Muscle of arm (tissue), 1 donor: ENCODE measurements at regions not wholly inside any gene's neighbourhood (a gene's known extent, or its start where the extent isn't known, plus 50 kb on each side); places are given as distances from the start of the nearest gene placed in this dataset.

Experiments
- DNase-seq: peaks from one replicate; pipeline ENCODE4 v3.0.0-alpha.2; 2013

GRCh38 chr1:186557147-186557777 lies 96.3 kb upstream of the PDC start:
- DNase-seq = no peak

DNA sequence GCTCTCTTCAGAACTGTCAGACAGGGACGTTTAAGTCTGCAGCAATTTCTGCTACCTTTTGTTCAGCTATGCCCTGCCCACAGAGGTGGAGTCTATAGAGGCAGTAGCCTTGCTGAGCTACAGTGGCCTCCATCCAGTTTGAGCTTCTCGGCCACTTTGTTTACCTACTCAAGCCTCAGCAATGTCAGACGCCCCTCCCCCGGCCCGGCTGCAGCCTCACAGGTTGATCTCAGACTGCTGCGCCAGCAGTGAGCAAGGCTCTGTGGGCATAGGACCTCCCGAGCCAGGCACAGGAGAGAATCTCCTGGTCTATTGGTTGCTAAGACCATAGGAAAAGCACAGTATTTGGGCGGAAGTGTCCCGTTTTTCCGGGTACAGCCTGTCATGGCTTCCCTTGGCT lies 89.9 kb upstream of the PDC start:
- DNase-seq = no peak

- DNase-seq = no peak
These were observed 80.1 kb upstream of the PDC start for GRCh38 chr1:186541003-186541402.

DNA sequence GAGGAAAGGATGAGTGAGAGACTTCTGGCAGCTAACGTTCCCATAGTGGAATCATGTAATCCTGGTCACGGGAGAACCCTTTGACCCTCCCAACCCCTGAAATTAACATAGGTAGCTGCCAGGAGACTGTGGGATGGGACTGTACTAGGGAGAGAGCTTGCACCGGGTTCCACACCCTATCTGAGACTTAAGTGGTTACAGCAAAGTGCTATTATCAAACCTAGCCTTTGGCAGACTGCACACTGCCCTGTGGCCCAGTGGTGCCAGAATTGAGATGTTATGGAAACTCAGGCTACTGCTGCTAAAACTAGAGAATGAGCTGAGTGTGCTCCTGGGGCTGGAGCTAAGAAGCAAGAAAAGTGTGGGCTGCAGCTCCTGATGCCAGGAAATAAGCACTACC lies 79.6 kb upstream of the PDC start:
- DNase-seq = no peak

DNA sequence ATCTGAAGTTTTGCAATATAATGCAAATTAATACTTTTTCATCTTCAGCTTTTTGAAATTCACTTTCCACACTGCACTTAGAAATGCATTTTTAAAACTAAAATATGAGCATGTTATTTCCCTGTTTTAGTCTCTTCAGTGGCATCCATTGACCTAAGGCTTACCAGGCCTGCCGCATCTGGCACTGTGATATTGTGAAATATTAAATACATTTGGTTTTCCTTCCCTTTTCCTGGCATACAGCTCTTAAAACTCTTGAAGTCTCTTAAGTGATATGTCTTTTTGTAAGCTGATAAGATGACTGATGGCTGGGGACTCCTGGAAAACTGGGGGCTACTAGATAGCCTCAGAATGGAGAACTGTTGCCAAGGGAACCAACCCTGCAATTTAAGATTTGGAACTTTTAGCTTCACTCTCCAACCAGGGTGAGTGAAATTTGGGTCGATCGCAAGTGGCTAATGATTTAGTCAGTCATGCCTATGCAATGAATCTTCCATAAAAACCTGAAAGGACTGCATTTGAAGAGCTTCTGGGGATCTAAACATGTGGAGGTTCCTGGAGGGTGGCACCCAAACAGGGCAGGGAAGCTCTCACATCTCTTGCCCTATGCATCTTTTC lies 75.5 kb upstream of the PDC start:
- DNase-seq = no peak

GRCh38 chr1:186535388-186536133 lies 74.6 kb upstream of the PDC start:
- DNase-seq = peak; percentile 71

DNA sequence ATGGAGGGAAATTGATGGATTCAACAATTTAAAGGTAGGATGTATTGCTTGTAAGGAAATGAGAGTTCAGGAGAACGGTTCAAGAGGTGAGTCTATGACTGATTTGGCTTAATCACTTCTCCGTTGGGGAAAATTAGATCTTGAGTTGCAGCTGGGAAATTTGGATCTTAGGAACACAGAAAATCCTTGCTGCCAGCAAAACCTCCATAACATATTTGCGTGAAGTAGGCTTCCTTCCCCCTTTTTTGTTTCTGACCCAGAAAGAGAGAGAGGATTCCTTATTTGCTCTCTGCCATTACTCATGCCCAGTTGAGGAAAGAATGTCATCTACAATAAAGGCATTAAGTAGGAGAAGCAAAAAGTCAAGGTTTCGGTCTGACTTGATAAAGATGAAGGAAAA lies 73.5 kb upstream of the PDC start:
- peak; percentile 30 for DNase-seq

- no peak for DNase-seq
These were observed 71.6 kb upstream of the PDC start for GRCh38 chr1:186532466-186532865.

- no peak for DNase-seq
These were observed 70.7 kb upstream of the PDC start for GRCh38 chr1:186531561-186532165.

- DNase-seq = no peak
These were observed 69.2 kb upstream of the PDC start for GRCh38 chr1:186530109-186530508.

- no peak for DNase-seq
These were observed 59.1 kb upstream of the PDC start for GRCh38 chr1:186519982-186520381.

- no peak for DNase-seq
These were observed 58.0 kb upstream of the PDC start for GRCh38 chr1:186518822-186519381.

GRCh38 chr1:186518395-186518794 lies 57.5 kb upstream of the PDC start:
- no peak for DNase-seq

DNA sequence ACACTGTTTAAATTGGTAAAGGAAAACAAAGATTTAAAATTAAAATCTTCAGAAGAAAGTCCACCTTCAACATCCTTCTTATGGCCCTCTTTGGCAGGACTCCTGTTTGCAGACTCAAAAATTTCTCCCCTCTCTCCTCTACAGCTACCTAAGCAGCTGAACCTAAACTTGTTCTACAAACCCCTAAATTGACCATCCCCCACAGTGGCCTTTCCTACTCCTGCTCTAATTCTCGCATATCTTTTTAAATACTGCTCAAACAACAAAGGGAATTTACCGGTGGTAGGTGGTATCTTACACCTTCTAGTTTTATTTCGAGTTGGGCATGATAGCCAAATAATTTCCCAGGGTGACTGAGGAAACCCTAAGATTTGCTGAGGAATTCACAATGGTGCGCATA lies 53.5 kb upstream of the PDC start:
- DNase-seq = no peak

- DNase-seq = no peak
These were observed 52.6 kb upstream of the PDC start for GRCh38 chr1:186513526-186513925.

DNA sequence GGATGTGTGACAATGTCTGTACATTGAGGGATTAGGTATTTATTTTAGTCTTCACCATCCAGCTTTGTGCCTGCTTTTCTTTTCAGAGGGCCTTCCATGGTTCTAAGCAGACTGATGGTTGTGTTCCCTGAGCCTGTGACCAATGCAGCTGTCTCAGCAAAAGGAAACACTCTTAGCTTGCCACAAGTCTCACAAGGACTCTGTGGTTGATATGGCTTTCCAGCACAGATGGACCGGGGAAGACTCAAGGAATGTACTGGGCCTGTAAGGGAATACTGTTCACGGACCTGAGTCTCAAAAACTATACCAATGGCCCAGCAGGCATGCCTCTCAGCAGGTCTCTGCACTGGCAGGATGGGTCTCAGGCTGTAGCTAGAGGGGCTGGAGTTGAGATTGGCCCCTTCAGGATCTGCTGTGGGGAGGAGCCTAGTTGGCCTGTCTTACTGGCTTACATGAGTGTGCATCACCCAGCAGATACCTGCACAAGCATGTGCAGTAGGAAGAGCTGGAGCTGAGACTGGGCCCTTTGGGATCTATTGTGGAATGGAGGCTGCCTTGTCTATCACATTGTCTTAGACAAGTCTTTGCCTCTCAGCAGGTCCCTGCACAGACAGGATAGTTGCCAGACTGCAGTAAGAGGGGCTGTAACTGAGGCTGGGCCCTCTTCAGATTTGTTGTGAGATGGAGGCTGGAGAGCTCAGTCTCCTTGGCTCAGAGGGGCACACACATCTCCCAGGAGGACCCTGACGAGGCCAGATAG lies 52.0 kb upstream of the PDC start:
- DNase-seq = no peak

- no peak for DNase-seq
These were observed 51.1 kb upstream of the PDC start for GRCh38 chr1:186511761-186512637.
